SK-N-SH (cell line): ENCODE measurements at regions not wholly inside any gene's neighbourhood (a gene's known extent, or its start where the extent isn't known, plus 50 kb on each side); places are given as distances from the start of the nearest gene placed in this dataset.

Experiments used
- CTCF ChIA-PET: fragments of 300-600, 350-600 bp; formaldehyde crosslinking; extraction: SDS; loops from one replicate; lab custom pipeline; 2021; lab: Yijun Ruan, JAX
- POLR2A ChIA-PET: fragments of 350-600 bp; sonication (Branson Sonifier 250); formaldehyde crosslinking; extraction: SDS; loops from one replicate; lab custom pipeline; 2020; ENCODE audit warnings: antibody characterized with exemption, inconsistent platforms; lab: Yijun Ruan, JAX
- DNase-seq: peaks from one replicate; pipeline ENCODE4 v3.0.0; 2012
- H2AFZ ChIP-seq: fragments of 200-600 bp; sonication (generic); 2 replicates; pipeline ENCODE4 v1.8.1; 2016; ENCODE audit warnings: antibody characterized with exemption, mild to moderate bottlenecking, low read depth
- H3F3A ChIP-seq: fragments of 200-600 bp; sonication (generic); replicated peaks from 2 replicates; pipeline ENCODE3; 2016; ENCODE audit warnings: antibody characterized with exemption, mild to moderate bottlenecking; ENCODE audit not compliant: insufficient read depth
- H3K27ac ChIP-seq, 2 experiments: fragments of 200-500 bp in 1 of 2; fragments of 200-600 bp in 1 of 2; sonication (Bioruptor generic) in 1 of 2; sonication (generic), shearing (Covaris generic) in 1 of 2; 2 replicates each; pipeline versions ENCODE4 v1.5.1 to v1.6.1; 2014 to 2016; ENCODE audit warnings: low read depth in 2 of 2, inconsistent platforms in 1 of 2, low read length in 1 of 2, mild to moderate bottlenecking in 1 of 2, mixed read lengths in 1 of 2
- H3K27me3 ChIP-seq: fragments of 200-600 bp; sonication (generic), shearing (Covaris generic); 2 replicates; pipeline ENCODE4 v1.6.1; 2016; ENCODE audit warnings: mixed run types; ENCODE audit not compliant: insufficient read depth
- H3K36me3 ChIP-seq, 2 experiments: fragments of 200-500 bp in 1 of 2; fragments of 200-600 bp in 1 of 2; sonication (Bioruptor generic) in 1 of 2; sonication (generic) in 1 of 2; replicated peaks in 1 of 2; 2 replicates each; pipeline versions ENCODE3 to v1.5.1; 2014 to 2016; ENCODE audit warnings: low read length in 1 of 2, mild to moderate bottlenecking in 1 of 2; ENCODE audit not compliant: insufficient read depth in 2 of 2, control insufficient read depth in 1 of 2
- H3K4me1 ChIP-seq, 2 experiments: fragments of 200-500 bp in 1 of 2; fragments of 200-600 bp in 1 of 2; sonication (Bioruptor generic) in 1 of 2; sonication (generic), shearing (Covaris generic) in 1 of 2; 2 replicates each; pipeline versions ENCODE4 v1.5.1 to v1.6.1; 2014 to 2016; ENCODE audit warnings: low read depth in 1 of 2, low read length in 1 of 2, mixed run types in 1 of 2; ENCODE audit not compliant: insufficient read depth in 2 of 2, control insufficient read depth in 1 of 2
- H3K4me2 ChIP-seq: fragments of 200-600 bp; sonication (generic), shearing (Covaris generic); 2 replicates; pipeline ENCODE4 v1.6.1; 2017; ENCODE audit warnings: mixed run types
- H3K4me3 ChIP-seq, 2 experiments: fragments of 200-500 bp in 1 of 2; fragments of 200-600 bp in 1 of 2; sonication (Bioruptor generic) in 1 of 2; sonication (generic), shearing (Covaris generic) in 1 of 2; 2 replicates each; pipeline versions ENCODE4 v1.5.1 to v1.8.1; 2014 to 2016; ENCODE audit warnings: low read depth in 2 of 2, inconsistent platforms in 1 of 2, low read length in 1 of 2, mild to moderate bottlenecking in 1 of 2, mixed read lengths in 1 of 2, moderate library complexity in 1 of 2
- H3K79me2 ChIP-seq: fragments of 200-600 bp; sonication (generic); 2 replicates; pipeline ENCODE4 v1.8.1; 2017; ENCODE audit warnings: mild to moderate bottlenecking; ENCODE audit not compliant: insufficient read depth
- H3K9ac ChIP-seq: fragments of 200-600 bp; sonication (generic); 2 replicates; pipeline ENCODE4 v1.6.1; 2017; ENCODE audit warnings: mixed run types
- H3K9me2 ChIP-seq: fragments of 200-600 bp; sonication (generic); 2 replicates; pipeline ENCODE4 v1.6.1; 2017; ENCODE audit warnings: mixed run types
- H3K9me3 ChIP-seq: fragments of 200-600 bp; sonication (generic); 2 replicates; pipeline ENCODE4 v1.6.1; 2017; ENCODE audit warnings: mixed run types, mild to moderate bottlenecking, moderate library complexity
- H4K20me1 ChIP-seq: fragments of 200-600 bp; sonication (generic); 2 replicates; pipeline ENCODE4 v1.6.1; 2017; ENCODE audit warnings: mild to moderate bottlenecking, mixed run types; ENCODE audit not compliant: insufficient read depth
- EP300 ChIP-seq, 2 experiments: IDR thresholded peaks; 2 replicates each; pipeline versions ENCODE4 v1.4.0 to v1.6.1; 2012; ENCODE audit warnings: borderline replicate concordance in 1 of 2, low read depth in 1 of 2, low read length in 1 of 2
- FOXJ3 ChIP-seq: sonication (generic); formaldehyde crosslinking; IDR thresholded peaks from 2 replicates; pipeline ENCODE4 v1.5.1; 2020; ENCODE audit warnings: mild to moderate bottlenecking, missing genetic modification reagents
- FOXM1 ChIP-seq: IDR thresholded peaks from 2 replicates; pipeline ENCODE4 v1.4.0; 2012; ENCODE audit warnings: low read depth, mild to moderate bottlenecking
- GABPA ChIP-seq: IDR thresholded peaks from 2 replicates; pipeline ENCODE4 v1.4.0; 2012; ENCODE audit warnings: low read depth, mild to moderate bottlenecking
- NFIC ChIP-seq: IDR thresholded peaks from 2 replicates; pipeline ENCODE4 v1.4.0; 2012; ENCODE audit warnings: borderline replicate concordance
- SIN3A ChIP-seq: IDR thresholded peaks from 2 replicates; pipeline ENCODE4 v1.6.1; 2012; ENCODE audit warnings: low read depth, mild to moderate bottlenecking, low read length, moderate library complexity, borderline replicate concordance
- SMC3 ChIP-seq: IDR thresholded peaks from 2 replicates; pipeline ENCODE4 v1.6.1; 2012; ENCODE audit warnings: low read depth, low read length, improper control_type of control experiment
- TAF1 ChIP-seq: IDR thresholded peaks from 2 replicates; pipeline ENCODE4 v1.6.1; 2012; ENCODE audit warnings: low read depth, mild to moderate bottlenecking, low read length, moderate library complexity, borderline replicate concordance
- YY1 ChIP-seq: IDR thresholded peaks from 2 replicates; pipeline ENCODE4 v1.4.0; 2012; ENCODE audit warnings: low read depth, mild to moderate bottlenecking
- WGBS: methylation state at CpG from one replicate; pipeline ENCODE4 v1.1.6; 2017; ENCODE audit warnings: low lambda C conversion rate; 5-methylcytosine and 5-hydroxymethylcytosine counted together
- TF ChIP-seq, protein P1 (sequence below): fragments of 150-350 bp; IDR thresholded peaks from 2 replicates; pipeline ENCODE4 v1.6.1; 2017; ENCODE audit warnings: antibody characterized with exemption, low read length, low read depth, borderline replicate concordance
- TF ChIP-seq, protein P2 (sequence below): IDR thresholded peaks from 2 replicates; pipeline ENCODE4 v1.6.1; 2012; ENCODE audit warnings: mild to moderate bottlenecking, low read depth, low read length, moderate library complexity
- TF ChIP-seq, protein P3 (sequence below): IDR thresholded peaks from 2 replicates; pipeline ENCODE4 v1.4.0; 2012; ENCODE audit warnings: low read depth, borderline replicate concordance
- TF ChIP-seq, protein P4 (sequence below): IDR thresholded peaks from 2 replicates; pipeline ENCODE4; 2012

DNA sequence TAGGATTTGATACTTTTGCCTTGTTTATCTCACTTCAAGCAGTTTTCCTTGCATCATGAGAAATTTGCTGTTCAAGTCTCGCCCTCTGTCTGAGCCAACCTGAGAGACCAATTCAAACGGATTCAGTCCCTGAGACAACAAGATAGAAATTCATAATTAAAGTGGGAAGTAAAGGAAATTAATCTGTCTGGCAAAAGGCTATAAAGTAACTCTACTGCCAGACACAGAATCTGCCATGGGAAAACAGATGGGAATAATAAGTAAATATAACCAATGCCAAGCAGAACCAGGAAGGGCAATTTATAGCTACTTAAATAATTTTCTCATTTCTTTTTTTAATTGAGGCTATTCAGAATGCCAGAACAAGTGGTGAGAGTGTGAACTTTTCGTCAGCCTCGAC is 239.6 kb downstream of the TFAP2C start:
- H3K9me3 ChIP-seq, result no peaks in the 10 kb centered on the region
- no peaks in the 10 kb centered on the region for H3K9me2 ChIP-seq
- H4K20me1 ChIP-seq, result no peaks in the 10 kb centered on the region
- no peak overlapping the region for H3K4me2 ChIP-seq
- 10% methylated on average over 4 of the region's 4 CpGs for WGBS
- H3K36me3 ChIP-seq, result no peaks in the 10 kb centered on the region
- CTCF ChIA-PET, result interaction anchor here (1.1 kb wide), 1 partner anchor 319 kb away, joined by 3 read pairs; no protein-coding TSS in a partner anchor
- POLR2A ChIA-PET, result no interaction called here
- no peaks in the 10 kb centered on the region for H3K79me2 ChIP-seq
- no peak overlapping the region for H3K27ac ChIP-seq
- H3K4me1 ChIP-seq, result no peaks in the 10 kb centered on the region
- H3K4me3 ChIP-seq, result no peak overlapping the region
- H3K9ac ChIP-seq, result no peak overlapping the region
- no peak overlapping the region for H2AFZ ChIP-seq
- H3F3A ChIP-seq, result no peaks in the 10 kb centered on the region
- H3K27me3 ChIP-seq, result peaks cover 30% of the 10 kb centered on the region; the same call in 1 of the 2 replicates
- TF ChIP-seq, protein P1, sequence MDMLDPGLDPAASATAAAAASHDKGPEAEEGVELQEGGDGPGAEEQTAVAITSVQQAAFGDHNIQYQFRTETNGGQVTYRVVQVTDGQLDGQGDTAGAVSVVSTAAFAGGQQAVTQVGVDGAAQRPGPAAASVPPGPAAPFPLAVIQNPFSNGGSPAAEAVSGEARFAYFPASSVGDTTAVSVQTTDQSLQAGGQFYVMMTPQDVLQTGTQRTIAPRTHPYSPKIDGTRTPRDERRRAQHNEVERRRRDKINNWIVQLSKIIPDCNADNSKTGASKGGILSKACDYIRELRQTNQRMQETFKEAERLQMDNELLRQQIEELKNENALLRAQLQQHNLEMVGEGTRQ, result no peak
- TF ChIP-seq NFIC (no peak), FOXJ3 (CRISPR knock-in tag) (no peak), SMC3 (no peak), YY1 (no peak), GABPA (no peak), SIN3A (no peak), FOXM1 (no peak), EP300 (IDR thresholded peaks at IDR 0.05; ENCODE audit: borderline replicate concordance in 1 of 2, low read depth in 1 of 2, low read length in 1 of 2) (no peak), TAF1 (no peak)
- TF ChIP-seq, protein P2, sequence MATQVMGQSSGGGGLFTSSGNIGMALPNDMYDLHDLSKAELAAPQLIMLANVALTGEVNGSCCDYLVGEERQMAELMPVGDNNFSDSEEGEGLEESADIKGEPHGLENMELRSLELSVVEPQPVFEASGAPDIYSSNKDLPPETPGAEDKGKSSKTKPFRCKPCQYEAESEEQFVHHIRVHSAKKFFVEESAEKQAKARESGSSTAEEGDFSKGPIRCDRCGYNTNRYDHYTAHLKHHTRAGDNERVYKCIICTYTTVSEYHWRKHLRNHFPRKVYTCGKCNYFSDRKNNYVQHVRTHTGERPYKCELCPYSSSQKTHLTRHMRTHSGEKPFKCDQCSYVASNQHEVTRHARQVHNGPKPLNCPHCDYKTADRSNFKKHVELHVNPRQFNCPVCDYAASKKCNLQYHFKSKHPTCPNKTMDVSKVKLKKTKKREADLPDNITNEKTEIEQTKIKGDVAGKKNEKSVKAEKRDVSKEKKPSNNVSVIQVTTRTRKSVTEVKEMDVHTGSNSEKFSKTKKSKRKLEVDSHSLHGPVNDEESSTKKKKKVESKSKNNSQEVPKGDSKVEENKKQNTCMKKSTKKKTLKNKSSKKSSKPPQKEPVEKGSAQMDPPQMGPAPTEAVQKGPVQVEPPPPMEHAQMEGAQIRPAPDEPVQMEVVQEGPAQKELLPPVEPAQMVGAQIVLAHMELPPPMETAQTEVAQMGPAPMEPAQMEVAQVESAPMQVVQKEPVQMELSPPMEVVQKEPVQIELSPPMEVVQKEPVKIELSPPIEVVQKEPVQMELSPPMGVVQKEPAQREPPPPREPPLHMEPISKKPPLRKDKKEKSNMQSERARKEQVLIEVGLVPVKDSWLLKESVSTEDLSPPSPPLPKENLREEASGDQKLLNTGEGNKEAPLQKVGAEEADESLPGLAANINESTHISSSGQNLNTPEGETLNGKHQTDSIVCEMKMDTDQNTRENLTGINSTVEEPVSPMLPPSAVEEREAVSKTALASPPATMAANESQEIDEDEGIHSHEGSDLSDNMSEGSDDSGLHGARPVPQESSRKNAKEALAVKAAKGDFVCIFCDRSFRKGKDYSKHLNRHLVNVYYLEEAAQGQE, result no peak
- TF ChIP-seq, protein P3, sequence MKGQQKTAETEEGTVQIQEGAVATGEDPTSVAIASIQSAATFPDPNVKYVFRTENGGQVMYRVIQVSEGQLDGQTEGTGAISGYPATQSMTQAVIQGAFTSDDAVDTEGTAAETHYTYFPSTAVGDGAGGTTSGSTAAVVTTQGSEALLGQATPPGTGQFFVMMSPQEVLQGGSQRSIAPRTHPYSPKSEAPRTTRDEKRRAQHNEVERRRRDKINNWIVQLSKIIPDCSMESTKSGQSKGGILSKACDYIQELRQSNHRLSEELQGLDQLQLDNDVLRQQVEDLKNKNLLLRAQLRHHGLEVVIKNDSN, result no peak
- TF ChIP-seq, protein P4, sequence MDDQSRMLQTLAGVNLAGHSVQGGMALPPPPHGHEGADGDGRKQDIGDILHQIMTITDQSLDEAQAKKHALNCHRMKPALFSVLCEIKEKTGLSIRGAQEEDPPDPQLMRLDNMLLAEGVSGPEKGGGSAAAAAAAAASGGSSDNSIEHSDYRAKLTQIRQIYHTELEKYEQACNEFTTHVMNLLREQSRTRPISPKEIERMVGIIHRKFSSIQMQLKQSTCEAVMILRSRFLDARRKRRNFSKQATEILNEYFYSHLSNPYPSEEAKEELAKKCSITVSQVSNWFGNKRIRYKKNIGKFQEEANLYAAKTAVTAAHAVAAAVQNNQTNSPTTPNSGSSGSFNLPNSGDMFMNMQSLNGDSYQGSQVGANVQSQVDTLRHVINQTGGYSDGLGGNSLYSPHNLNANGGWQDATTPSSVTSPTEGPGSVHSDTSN, result no peak
- no peak for DNase-seq
